A549 (cell line): ENCODE measurements at regions not wholly inside any gene's neighbourhood (a gene's known extent, or its start where the extent isn't known, plus 50 kb on each side); places are given as distances from the start of the nearest gene placed in this dataset.
"Not testable (repeated sequence)": the region's sequence is repeated elsewhere in the genome, so short reads cannot be mapped to it uniquely, and the experiment has no call there.

ENCODE experiments used
- CTCF ChIP-seq: fragments of >200 bp; sonication (Bioruptor Twin); formaldehyde crosslinking; IDR thresholded peaks from 3 replicates; pipeline ENCODE4 v1.5.1; 2016
- EP300 ChIP-seq, 2 experiments: fragments of >200 bp; sonication (Bioruptor Twin); formaldehyde crosslinking; IDR thresholded peaks; 2 replicates in 1 of 2; 3 replicates in 1 of 2; pipeline ENCODE4 v1.6.1; 2016 to 2017
- HDAC2 ChIP-seq: fragments of 200-600 bp; sonication (generic); IDR thresholded peaks from 2 replicates; pipeline ENCODE4 v1.6.1; 2016
- NPAS2 ChIP-seq: fragments of 250-450 bp; sonication (Bioruptor Pico); IDR thresholded peaks from 2 replicates; pipeline ENCODE4 v1.8.0; 2022; ENCODE audit warnings: mild to moderate bottlenecking, moderate library complexity, borderline replicate concordance
- REST ChIP-seq: fragments of 200-600 bp; sonication (generic); IDR thresholded peaks from 2 replicates; pipeline ENCODE4 v1.6.1; 2016; ENCODE audit warnings: antibody characterized with exemption, mild to moderate bottlenecking, moderate library complexity
- ZNF302 ChIP-seq: fragments of 250-450 bp; sonication (Bioruptor Pico); IDR thresholded peaks from 2 replicates; pipeline ENCODE4 v1.9.0; 2021; ENCODE audit warnings: inconsistent platforms, mild to moderate bottlenecking, moderate library complexity

GRCh38 chr1:197996259-197996512 lies 79.0 kb downstream of the LHX9 start:
- not testable (repeated sequence) for TF ChIP-seq CTCF; EP300 (IDR thresholded peaks at IDR 0.05); NPAS2 (CRISPR knock-in tag); ZNF302; HDAC2; REST
